AG09309 (cell line): ENCODE measurements at regions not wholly inside any gene's neighbourhood (a gene's known extent, or its start where the extent isn't known, plus 50 kb on each side); places are given as distances from the start of the nearest gene placed in this dataset.
A peak's percentile ranks its signal among the peaks of the same experiment; 100 is the strongest.

Experiments
- DNase-seq: peaks from one replicate; pipeline ENCODE4 v3.0.0-alpha.2; 2010; ENCODE audit warnings: low read depth
- H3K4me3 ChIP-seq: 2 replicates; pipeline ENCODE4 v1.5.1; 2011; ENCODE audit warnings: mild to moderate bottlenecking, low read depth, low read length, moderate library complexity; ENCODE audit not compliant: control insufficient read depth
- CTCF ChIP-seq: IDR thresholded peaks from 2 replicates; pipeline ENCODE4 v1.5.1; 2011; ENCODE audit warnings: mild to moderate bottlenecking, low read depth, low read length, inconsistent platforms; ENCODE audit not compliant: insufficient read depth, control insufficient read depth; ENCODE audit errors: missing control alignments

- no peak overlapping the region for H3K4me3 ChIP-seq
- TF ChIP-seq CTCF, result no peak
- no peak for DNase-seq
These were observed 63.6 kb upstream of the IGFBP3 start for GRCh38 chr7:45984386-45985295.

GRCh38 chr7:45983720-45984255 lies 62.7 kb upstream of the IGFBP3 start:
- DNase-seq, result no peak
- TF ChIP-seq CTCF, result no peak
- H3K4me3 ChIP-seq, result no peak overlapping the region

GRCh38 chr7:45982907-45983719 lies 62.0 kb upstream of the IGFBP3 start:
- no peak overlapping the region for H3K4me3 ChIP-seq
- no peak for DNase-seq
- no peak for TF ChIP-seq CTCF

- TF ChIP-seq CTCF, result no peak
- no peak overlapping the region for H3K4me3 ChIP-seq
- DNase-seq, result no peak
These were observed 61.1 kb upstream of the IGFBP3 start for GRCh38 chr7:45982132-45982531.

GRCh38 chr7:45980973-45981372 lies 59.9 kb upstream of the IGFBP3 start:
- H3K4me3 ChIP-seq, result no peak overlapping the region
- TF ChIP-seq CTCF, result no peak
- no peak for DNase-seq

GRCh38 chr7:45980181-45980905 lies 59.3 kb upstream of the IGFBP3 start:
- no peak for DNase-seq
- H3K4me3 ChIP-seq, result no peak overlapping the region
- TF ChIP-seq CTCF, result peak; percentile 37
